ENCODE measurements at regions not wholly inside any gene's neighbourhood (a gene's known extent, or its start where the extent isn't known, plus 50 kb on each side); places are given as distances from the start of the nearest gene placed in this dataset.
"Not testable (repeated sequence)": the region's sequence is repeated elsewhere in the genome, so short reads cannot be mapped to it uniquely, and the experiment has no call there.

DNA sequence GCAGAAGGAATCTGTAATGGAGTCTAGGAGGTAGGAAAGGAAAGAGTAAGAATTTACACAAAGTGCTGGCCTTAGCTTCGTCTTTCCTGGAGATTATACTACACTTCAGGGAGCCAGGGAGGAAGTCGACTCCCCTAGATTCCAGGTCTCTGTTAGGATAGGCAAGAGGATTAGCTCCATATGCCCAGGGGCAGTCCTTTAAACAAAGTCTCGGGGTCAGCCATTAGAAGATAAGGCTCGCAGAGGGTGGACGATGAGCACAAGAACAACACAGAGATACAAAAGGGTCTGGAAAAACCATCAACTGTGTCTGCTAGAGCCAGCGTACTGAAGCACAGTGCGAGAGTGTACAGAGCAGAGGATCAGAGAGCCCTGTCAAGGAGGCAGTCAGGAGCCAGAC is 344.7 kb upstream of the TNC start:
- DNase-seq (ENCODE audit: low read depth in 2 of 2) = no peak

DNA sequence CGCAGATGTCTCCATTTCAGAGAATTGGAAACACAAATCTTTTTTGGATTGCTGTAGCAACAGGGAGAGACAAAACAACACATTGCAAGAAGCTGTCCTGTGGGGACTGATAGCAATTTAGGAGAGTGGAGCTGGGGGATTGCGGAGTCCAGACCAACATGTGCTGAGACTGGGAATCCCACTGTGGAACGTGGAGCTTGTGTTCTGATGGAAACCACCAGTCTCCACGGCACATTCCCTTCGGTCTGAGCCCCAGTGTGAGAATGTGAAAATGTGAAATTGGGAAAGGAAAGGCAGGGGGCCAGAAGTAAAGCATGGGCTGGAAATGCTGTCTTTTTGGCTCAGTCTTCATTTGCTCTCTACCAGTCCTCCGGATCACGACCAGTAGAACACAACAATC is 348.8 kb upstream of the TNC start:
- no peak for DNase-seq (ENCODE audit: low read depth in 2 of 2)

DNA sequence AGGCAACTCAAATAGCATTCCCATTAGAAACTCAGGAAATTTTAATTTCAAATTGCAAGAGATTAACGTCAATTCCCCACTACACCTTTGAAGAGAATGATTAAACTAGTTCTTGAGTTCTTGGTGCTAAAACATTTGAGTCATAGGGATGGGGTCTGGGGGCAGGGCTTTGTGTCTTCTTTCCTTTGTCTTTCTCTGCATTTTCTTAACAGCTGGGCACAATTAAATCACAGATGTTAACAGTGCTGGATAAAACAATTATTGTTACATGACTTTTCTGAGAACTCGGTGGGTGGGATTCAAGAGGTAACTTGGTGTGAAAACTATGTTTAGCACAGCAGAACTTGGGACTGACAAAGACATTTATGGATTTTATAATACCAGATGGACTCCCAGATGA is 351.9 kb upstream of the TNC start:
- DNase-seq (ENCODE audit: low read depth in 2 of 2) = no peak

DNA sequence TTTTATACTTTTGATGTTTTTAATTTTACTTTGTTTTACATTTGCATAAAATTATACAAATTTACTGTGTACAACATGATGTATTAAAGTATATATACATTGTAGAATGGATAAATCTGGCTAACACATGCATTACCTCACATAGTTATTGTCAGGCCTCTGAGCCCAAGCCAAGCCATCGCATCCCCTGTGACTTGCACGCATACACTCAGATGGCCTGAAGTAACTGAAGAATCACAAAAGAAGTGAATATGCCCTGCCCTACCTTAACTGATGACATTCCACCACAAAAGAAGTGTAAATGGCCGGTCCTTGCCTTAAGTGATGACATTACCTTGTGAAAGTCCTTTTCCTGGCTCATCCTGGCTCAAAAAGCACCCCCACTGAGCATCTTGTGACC is 355.1 kb upstream of the TNC start:
- not testable (repeated sequence) for DNase-seq (ENCODE audit: low read depth in 2 of 2)

DNA sequence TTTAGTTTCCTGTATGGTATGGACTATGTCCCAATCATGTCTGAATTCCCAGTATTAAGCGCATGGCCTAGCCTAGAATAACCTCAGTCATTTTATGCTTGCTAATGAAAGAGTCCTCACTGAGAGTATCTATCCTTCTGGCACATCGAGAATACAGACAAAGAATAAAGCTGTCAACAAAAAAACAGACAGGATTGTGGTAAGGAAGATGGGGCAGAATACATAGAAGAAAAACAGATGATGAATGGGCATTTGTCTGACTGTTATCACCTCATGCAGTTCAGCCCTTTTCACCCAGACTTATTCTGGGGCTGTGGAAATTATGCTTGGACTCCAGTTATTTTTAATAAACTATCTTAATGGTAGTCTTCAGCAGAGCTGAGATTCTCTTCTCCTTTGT is 363.8 kb upstream of the TNC start:
- no peak for DNase-seq (ENCODE audit: low read depth in 2 of 2)

DNA sequence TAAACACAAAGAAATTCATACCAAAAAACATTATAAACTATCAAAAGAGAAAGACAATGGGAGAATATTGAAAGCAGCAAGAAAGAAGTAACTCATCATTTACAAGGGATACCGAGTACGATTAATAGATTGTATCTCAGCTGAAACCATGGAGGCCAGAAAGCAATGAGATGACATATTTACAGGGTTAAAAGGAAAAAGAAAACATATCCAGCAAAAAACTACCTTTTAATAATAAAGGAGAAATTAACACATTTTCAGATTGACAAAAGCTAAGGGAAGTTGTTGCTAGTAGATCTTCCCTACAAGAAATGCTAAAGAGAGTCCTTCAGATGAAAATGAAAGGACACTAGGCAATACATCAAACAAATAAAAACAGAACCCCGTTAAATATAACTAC is 364.8 kb upstream of the TNC start:
- DNase-seq (ENCODE audit: low read depth in 2 of 2) = no peak

DNA sequence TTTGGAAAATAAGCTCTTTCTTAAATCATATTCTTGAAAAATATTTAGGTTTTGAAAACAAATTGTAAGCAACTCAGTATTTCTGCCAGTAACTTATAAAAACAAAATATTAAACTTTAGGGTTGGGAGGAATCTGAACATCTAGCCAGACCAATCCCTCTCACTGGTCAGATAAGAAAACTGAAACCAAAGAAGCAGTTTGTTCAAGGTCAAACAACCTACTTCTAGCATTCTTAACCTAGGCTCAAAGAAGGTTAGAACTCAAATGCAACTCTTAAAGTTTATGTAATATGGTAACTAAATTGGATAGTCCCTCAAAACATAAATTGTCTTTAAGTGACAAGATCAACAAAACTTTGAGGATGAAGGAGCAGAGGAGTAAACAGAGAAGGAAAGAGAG is 374.9 kb upstream of the TNC start:
- DNase-seq (ENCODE audit: low read depth in 2 of 2) = no peak

DNA sequence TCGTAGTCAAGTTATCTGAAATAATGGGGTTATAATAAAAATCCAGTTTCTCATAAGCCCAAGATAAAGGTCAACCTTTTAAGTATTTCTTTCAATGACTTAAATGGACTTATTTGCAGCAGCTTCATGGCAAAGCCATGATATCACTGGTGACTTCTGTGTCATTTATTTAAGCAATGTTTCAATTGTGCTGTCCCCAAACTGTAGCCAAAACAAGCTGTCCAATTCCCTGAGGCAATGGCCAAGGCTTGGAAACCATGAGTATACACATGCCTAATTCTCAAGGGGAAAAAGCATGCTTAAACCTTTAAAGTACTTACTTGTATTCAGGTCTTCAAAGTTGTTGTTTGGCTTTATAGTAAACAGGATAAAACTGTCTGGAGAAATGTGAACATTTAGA is 376.4 kb upstream of the TNC start:
- DNase-seq (ENCODE audit: low read depth in 2 of 2) = no peak

DNA sequence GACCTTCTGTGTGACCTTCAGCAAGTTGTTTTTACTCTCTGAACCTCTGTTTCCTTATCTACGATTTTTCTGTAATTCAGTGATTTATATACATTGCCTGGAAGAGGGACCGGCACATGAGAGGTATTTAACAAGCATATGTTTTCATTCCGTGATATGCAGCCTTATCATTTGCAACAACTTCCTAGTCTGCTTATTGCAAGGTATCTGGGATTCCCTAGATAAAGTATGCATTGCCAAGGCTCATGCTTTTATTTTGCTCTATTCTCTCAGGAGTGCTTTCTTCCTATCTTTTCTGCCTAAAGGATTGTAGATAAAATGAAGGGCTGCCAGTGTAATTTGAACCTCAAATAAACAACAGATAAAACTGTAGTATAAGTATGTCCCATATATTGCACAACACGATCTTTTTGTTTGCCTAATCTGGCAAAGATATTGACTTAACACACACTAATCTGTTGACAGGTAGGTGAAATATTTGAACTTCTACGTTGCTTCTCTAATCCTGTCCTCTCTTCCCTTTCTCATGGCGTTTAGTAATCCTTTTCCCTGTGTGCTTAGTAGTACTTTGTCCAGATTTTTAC is 377.2 kb upstream of the TNC start:
- DNase-seq (ENCODE audit: low read depth in 2 of 2) = no peak

DNA sequence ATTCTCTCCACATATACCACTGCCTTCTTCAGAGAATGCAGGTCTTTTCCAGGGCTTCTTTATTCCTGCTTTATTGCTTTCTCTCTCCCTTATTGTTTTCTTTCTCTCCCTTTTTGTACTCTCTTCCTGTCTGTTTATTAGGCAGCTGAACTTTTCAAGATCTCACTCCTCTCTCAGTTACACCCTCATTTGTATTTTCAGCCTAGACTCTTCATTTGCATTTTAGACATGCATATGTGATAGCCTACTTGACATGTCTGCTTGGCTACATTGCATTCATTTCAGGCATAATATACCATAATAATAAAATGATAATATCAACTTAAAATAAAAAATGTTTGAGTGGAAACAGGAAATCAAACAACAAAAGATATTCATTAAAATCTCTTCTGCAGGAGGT is 377.9 kb upstream of the TNC start:
- DNase-seq (ENCODE audit: low read depth in 2 of 2) = no peak

DNA sequence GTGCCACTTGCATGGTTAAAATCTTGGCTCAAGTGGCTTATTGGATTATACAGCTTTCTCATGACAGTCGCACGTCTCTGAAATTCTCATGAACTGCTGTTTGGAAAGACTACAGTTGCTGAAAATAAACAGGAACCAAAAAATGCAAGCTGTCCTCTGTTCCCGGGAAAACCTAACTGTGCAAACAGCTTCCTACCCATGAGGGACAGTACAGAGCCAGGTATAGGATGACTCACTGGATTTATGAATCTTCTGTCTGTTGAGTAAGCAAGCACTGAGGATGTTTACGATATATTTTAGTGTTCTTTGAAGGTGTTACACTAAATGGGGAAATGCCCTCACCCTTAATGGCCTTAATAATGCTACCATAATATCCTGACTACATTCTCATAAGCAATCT is 380.3 kb upstream of the TNC start:
- no peak for DNase-seq (ENCODE audit: low read depth in 2 of 2)

DNA sequence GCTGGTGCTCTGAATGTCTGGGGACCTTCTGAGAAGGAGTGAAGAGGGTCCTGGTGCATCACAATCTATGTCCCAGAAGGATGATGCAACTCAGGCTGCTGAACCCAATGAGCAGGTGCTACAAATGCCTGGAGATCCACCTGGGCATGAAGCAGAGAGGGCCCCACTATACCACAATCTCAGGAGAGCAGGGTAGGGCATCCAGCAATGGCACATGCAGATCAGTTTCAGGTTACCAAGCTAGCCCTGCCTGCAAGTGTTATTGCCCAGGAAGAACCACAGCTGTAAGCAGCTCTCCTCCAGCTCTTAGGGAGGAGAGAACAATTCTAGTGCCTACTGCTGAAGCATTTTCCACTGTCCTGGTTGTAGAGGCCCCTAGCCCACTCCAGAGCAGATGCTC is 389.2 kb upstream of the TNC start:
- no peak for DNase-seq (ENCODE audit: low read depth in 2 of 2)

DNA sequence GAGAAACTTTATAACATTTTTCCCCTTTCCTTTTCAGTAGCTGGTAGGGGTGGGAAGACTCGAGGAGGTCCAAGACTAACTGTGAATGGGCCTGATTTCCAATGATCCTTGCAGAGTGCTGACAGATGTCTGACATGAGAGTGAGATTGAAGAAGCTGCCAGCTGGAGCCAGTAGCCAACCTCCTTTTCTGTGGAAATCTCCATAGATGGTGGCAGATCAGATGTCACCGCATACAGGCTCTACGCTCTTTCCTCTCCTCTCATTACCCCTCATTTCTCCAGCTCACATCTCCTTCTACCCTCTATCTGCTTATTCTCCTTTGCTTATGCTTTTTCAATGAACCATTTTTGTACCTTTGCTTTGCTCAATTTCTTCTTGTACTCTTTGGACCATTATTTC is 395.2 kb upstream of the TNC start:
- no peak for DNase-seq (ENCODE audit: low read depth in 2 of 2)

DNA sequence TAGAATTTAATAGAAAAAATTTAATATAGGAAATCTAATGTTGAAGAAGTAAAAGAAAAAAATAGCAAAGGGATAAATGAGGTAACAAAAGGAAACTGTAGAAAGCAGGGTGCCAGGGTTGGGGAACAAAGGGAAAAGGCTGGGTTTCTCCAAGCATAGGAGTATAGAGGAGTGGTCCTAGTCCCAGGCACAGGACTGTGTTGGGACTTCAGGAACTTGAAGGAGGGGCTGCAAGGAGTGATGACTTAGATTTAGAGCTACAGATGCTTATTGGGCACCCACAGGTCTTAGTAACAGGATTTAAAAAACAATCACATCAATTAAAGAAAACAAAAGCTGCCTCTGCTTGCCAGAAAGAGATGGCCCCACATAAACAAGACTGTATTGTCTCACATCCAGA is 396.5 kb upstream of the TNC start:
- no peak for DNase-seq (ENCODE audit: low read depth in 2 of 2)

DNA sequence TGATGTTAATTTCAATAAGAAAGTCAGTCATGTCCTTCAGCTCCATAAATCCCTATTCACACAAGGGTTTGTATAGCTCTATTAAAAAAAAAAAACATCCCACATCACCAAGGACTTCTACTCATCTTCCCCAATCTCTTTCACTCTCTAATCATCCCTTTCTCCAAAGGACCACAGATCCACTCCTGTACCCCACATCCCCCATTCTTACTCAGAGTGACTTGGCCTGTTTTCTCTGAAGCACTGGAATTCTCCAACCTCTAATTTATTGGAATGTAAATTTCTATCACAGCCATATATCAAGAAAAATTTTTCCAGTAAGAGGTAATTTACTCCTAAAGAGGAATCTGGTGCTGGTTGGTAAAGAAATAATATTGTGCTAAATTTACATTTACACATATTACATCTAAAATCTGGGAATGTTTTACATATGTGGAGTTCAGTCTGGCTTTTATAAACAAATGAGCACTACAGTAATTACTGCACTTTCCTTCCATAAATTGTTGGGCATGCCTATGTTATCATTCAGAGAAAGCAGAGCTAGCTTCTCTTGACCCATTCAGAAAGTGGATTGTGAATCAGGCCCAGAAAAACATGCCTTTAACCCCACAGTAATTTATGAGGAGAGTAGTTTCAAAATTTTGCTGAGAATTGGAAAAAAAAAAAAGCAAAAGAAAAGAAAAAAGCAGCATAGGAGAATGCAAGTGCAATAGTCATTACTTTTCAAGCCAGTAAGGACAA is 399.5 kb upstream of the TNC start:
- DNase-seq (ENCODE audit: low read depth in 2 of 2) = no peak

DNA sequence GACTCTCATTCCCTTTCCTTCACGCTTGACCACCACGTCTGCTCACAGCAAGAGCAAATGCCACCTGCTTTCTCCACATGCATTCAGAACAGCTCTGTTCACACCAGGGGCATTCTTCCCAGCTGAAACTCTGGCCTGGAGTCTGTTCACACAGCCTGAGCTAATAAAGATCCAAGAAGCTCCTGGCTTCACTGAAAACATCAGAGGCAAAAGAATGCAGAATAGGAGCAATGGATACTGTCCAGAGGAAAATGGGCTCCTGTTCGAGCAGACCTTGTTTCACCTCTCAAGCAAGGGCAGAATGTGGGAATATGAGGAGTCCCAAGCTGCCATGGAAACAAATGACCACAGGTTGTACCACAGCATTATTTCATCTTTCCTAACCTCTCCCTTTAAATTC is 402.7 kb upstream of the TNC start:
- DNase-seq (ENCODE audit: low read depth in 2 of 2) = no peak

DNA sequence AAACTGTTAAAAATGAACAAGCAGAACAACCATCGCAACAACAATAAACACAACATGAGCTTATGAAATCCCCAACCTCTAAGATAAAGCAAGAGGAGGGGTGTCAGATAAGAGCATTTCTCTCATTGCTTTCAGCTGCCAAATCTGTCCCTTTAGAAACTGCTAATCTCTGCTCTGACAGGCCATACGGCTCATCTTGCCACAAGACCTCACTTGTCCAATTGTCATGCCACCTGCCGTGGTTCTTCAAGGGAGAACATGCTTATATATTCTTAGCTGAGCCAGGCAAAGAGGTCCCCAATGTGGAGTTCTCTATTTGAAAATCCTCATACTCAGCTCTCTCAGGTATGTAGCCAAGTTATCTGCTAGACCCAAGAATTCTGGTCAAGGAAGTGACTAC is 405.0 kb upstream of the TNC start:
- no peak for DNase-seq (ENCODE audit: low read depth in 2 of 2)

DNA sequence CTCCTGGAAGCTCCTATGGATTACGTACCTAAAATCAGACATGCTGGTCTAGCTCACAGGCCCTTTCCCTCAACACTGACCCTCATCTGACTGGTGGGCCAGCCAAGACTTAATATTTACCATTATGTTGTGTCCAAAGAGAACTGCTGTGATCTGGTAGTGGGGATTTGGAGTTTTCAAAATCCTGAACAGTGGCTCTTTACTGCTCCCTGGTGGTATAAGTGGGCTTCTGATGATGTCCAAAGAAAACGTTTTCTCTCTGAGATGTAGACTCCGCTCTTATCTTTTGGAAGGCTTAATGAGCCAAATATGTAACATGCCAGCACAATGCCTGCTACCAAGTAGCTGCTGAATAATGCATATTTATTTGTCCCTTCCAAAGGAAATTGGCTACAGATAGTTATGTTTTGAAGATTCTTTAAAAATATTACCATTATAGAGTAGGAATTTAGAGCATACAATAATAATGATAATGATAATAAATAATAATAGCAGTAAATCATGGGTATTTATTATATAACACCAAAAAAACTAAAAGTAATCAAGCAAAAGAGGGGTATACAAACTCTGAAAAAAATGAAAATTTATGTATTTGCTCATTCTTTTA is 406.6 kb upstream of the TNC start:
- no peak for DNase-seq (ENCODE audit: low read depth in 2 of 2)

DNA sequence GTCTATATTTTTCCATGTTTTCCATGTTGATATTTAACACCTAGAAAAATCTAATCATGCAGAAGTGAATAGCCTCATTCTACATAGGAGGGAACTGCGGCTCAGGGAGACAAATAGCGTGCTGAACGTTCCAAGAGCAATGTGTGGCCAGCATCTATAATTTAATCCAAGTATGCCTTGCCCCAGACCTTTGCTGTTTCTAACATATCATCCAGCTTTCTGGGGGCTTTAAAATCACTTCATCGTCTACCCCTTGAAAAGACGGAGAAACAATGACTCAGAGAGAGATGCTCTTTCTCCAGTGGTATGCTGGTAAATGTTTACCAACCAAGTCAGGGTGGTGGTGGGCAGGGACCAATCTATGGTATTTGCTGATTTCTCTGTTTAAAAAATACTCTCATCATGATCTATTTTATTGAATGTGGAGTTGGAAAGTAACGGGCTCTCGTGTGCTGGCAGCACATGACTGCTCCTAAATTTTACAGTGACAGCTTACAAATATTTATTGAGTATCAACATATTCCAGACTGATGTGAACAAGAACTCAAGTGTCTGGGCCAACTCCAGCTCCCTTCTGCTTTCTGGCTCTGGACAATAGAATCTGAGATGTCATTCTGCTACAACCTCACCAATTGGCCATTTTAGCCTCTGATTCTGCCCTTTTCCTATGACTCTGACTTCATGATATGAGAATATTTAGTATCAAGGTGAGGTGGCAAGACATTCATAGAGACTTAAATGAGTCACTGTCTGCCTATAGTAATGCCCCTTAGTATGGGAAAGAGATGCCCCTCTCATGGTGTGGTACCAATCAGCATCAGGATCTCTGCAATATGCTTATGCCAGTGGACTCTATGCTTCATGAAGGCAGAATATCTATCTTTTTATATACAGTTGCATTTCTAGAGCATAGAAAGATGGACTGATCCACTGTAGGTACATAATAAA is 407.4 kb upstream of the TNC start:
- DNase-seq (ENCODE audit: low read depth in 2 of 2) = no peak

DNA sequence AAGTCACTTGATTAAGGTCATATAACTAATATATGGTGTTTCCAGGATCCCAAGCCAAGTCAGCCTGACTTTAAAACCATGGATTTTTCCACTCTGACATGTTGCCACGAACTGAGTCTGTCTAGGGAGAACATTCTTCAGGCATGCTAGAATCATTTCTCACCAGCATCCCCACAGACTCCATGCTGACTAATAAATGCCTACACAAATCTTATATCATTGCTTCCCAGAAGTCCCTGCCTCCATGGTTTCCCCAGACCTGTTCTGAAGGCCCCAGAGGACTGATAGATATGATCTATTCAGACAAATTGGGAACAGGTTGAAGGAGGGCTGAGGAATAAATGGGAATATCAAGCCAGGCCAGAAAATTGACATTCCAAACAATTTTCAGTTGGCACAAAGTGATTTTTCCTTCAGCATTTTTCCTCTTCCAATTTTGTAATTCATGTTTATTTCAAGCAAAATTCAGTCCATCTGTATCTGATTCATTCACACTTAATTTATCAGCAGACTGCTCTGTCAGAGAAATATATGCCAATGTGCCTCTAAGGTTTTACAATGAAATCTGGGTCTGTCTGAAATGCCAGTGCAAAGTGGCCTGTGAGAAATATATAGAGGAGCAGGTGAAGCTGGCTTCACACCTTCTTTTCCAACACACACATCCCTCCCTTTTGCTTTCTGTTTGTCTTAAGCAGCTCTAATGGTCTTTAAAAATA is 413.6 kb upstream of the TNC start:
- DNase-seq (ENCODE audit: low read depth in 2 of 2) = no peak

DNA sequence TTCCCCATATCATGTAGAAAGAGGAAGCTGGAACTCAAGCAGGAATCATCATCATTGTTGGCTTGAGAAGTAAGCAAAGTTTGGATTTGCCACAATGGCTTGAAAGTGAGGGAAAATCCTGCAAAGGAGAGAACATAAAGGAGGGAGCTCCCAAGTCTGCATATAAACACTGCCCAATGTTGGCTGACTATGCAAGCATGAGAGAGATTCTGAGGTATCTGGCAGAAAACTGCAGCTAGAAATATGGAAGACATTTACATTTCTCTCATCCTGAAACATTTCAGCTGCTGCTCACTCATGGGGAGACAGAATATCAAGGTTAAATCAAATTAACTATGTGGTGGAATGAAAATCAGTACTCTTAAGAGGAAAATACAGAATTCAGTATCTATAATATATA is 415.6 kb upstream of the TNC start:
- no peak for DNase-seq (ENCODE audit: low read depth in 2 of 2)

DNA sequence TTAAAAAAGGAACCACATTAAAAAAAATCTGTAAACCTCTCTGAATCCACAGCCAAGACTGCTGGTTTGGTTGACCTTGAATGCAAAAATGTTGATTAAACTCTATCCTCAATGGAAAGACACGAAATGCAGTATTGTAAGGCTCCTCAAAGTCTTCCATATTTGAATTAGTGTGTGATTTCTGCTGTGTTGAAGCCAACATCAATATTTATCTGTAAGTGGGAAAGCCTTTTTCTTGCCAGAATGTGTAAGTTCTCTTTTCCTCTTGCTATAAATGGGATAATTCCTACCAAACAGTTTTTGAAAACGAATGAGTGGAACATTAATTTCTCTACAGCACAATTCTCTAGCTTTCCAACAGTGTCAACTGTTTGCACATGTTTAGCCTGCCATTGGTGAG is 422.1 kb upstream of the TNC start:
- no peak for DNase-seq (ENCODE audit: low read depth in 2 of 2)
